GM23248 (cell line): ENCODE measurements at regions not wholly inside any gene's neighbourhood (a gene's known extent, or its start where the extent isn't known, plus 50 kb on each side); places are given as distances from the start of the nearest gene placed in this dataset.

Experiments used
- EZH2 ChIP-seq: fragments of 200-600 bp; sonication (generic); IDR thresholded peaks from 2 replicates; pipeline ENCODE4 v1.6.1; 2018; ENCODE audit warnings: antibody characterized with exemption, mild to moderate bottlenecking; ENCODE audit not compliant: insufficient read depth, poor library complexity, severe bottlenecking
- EZH2phosphoT487 ChIP-seq: fragments of 200-600 bp; sonication (generic); IDR thresholded peaks from 2 replicates; pipeline ENCODE4 v1.6.1; 2018; ENCODE audit warnings: antibody characterized with exemption, moderate library complexity, mild to moderate bottlenecking, low read depth; ENCODE audit not compliant: insufficient read depth

GRCh38 chr12:19616781-19617180 lies 177.5 kb downstream of the AEBP2 start:
- TF ChIP-seq EZH2phosphoT487, result no peak
- no peak for TF ChIP-seq EZH2
